GM23338 (cell line): ENCODE measurements at regions not wholly inside any gene's neighbourhood (a gene's known extent, or its start where the extent isn't known, plus 50 kb on each side); places are given as distances from the start of the nearest gene placed in this dataset.

ENCODE experiments used
- ATAC-seq: fragments of 200-7000 bp; cut with Tn5 transposase; 3 replicates; pipeline ENCODE4 v1.9.1; 2020
- DNase-seq: peaks from one replicate; pipeline ENCODE4 v3.0.0-alpha.2; 2015; ENCODE audit warnings: low spot score
- H2AFZ ChIP-seq: fragments of 200-600 bp; sonication (generic); 2 replicates; pipeline ENCODE4 v1.8.0; 2016; ENCODE audit warnings: antibody characterized with exemption, mild to moderate bottlenecking, moderate library complexity
- H3F3A ChIP-seq: fragments of 200-600 bp; sonication (generic); replicated peaks from 2 replicates; pipeline ENCODE4 v1.8.0; 2017; ENCODE audit warnings: antibody characterized with exemption, mixed run types, low read depth
- H3K27ac ChIP-seq: fragments of 200-600 bp; sonication (generic); 2 replicates; pipeline ENCODE4 v1.6.1; 2016; ENCODE audit warnings: low read depth
- H3K27me3 ChIP-seq: fragments of 200-600 bp; sonication (generic); 2 replicates; pipeline ENCODE4 v1.8.0; 2016; ENCODE audit warnings: mild to moderate bottlenecking, mixed run types, moderate library complexity; ENCODE audit not compliant: insufficient read depth
- H3K36me3 ChIP-seq: fragments of 200-600 bp; sonication (generic); 2 replicates; pipeline ENCODE4 v1.8.0; 2016; ENCODE audit warnings: mild to moderate bottlenecking; ENCODE audit not compliant: insufficient read depth
- H3K4me1 ChIP-seq: fragments of 200-600 bp; sonication (generic); 2 replicates; pipeline ENCODE4 v1.8.0; 2016; ENCODE audit warnings: mild to moderate bottlenecking, moderate library complexity; ENCODE audit not compliant: insufficient read depth
- H3K4me2 ChIP-seq: fragments of 200-600 bp; sonication (generic); 2 replicates; pipeline ENCODE4 v1.7.1; 2017; ENCODE audit warnings: mixed run types
- H3K4me3 ChIP-seq: fragments of 200-600 bp; sonication (generic); 2 replicates; pipeline ENCODE4 v1.6.1; 2016; ENCODE audit warnings: mixed run types
- H3K79me2 ChIP-seq: fragments of 200-600 bp; sonication (generic); replicated peaks from 2 replicates; pipeline ENCODE4 v1.8.0; 2017; ENCODE audit warnings: mild to moderate bottlenecking; ENCODE audit not compliant: insufficient read depth
- H3K9me2 ChIP-seq: fragments of 200-600 bp; sonication (generic); 2 replicates; pipeline ENCODE4 v1.8.0; 2017; ENCODE audit not compliant: insufficient read depth
- H4K20me1 ChIP-seq: fragments of 200-600 bp; sonication (generic); replicated peaks from 2 replicates; pipeline ENCODE4 v1.8.0; 2017; ENCODE audit warnings: mild to moderate bottlenecking; ENCODE audit not compliant: insufficient read depth
- H3K27ac Mint-ChIP-seq: 2 replicates; pipeline ENCODE4 v1.8.0; 2020; ENCODE audit warnings: inconsistent platforms, mild to moderate bottlenecking, moderate library complexity, mixed read lengths
- H3K27me3 Mint-ChIP-seq: 3 replicates; pipeline ENCODE4 v1.8.0; 2022; ENCODE audit warnings: low read depth, mild to moderate bottlenecking, moderate library complexity, mixed read lengths, inconsistent platforms; ENCODE audit not compliant: insufficient read depth, poor library complexity
- H3K36me3 Mint-ChIP-seq: 3 replicates; pipeline ENCODE4 v1.8.0; 2021; ENCODE audit warnings: low read depth, mild to moderate bottlenecking, inconsistent platforms, moderate library complexity, mixed read lengths
- H3K4me1 Mint-ChIP-seq: 3 replicates; pipeline ENCODE4 v1.8.0; 2020; ENCODE audit warnings: mild to moderate bottlenecking, inconsistent platforms, mixed read lengths
- H3K4me3 Mint-ChIP-seq: 3 replicates; pipeline ENCODE4 v1.8.0; 2021; ENCODE audit warnings: moderate library complexity, mild to moderate bottlenecking, inconsistent platforms, mixed read lengths
- H3K9me3 Mint-ChIP-seq: 3 replicates; pipeline ENCODE4 v1.8.0; 2020; ENCODE audit warnings: moderate library complexity, mild to moderate bottlenecking, inconsistent platforms, mixed read lengths
- ETS1 ChIP-seq: IDR thresholded peaks from 2 replicates; pipeline ENCODE4 v1.6.1; 2016; ENCODE audit warnings: antibody characterized with exemption
- EZH2 ChIP-seq: fragments of 200-600 bp; sonication (generic); IDR thresholded peaks from one replicate; pipeline ENCODE4 v1.8.0; 2017; ENCODE audit warnings: antibody characterized with exemption, mild to moderate bottlenecking, low read depth; ENCODE audit not compliant: unreplicated experiment
- EZH2phosphoT487 ChIP-seq: fragments of 200-600 bp; sonication (generic); IDR thresholded peaks from one replicate; pipeline ENCODE4 v1.8.1; 2018; ENCODE audit warnings: antibody characterized with exemption; ENCODE audit not compliant: unreplicated experiment
- JUNB ChIP-seq: IDR thresholded peaks from one replicate; pipeline ENCODE4 v1.6.1; 2016; ENCODE audit warnings: antibody characterized with exemption; ENCODE audit not compliant: unreplicated experiment
- NANOG ChIP-seq: IDR thresholded peaks from 2 replicates; pipeline ENCODE4 v1.6.1; 2016; ENCODE audit warnings: antibody characterized with exemption, borderline replicate concordance
- STAT1 ChIP-seq: IDR thresholded peaks from one replicate; pipeline ENCODE4 v1.6.1; 2016; ENCODE audit warnings: antibody characterized with exemption; ENCODE audit not compliant: unreplicated experiment
- TF ChIP-seq, protein P1 (sequence below): fragments of 250-450 bp; sonication (Bioruptor Pico); IDR thresholded peaks from 2 replicates; pipeline ENCODE4 v1.5.0; 2020; ENCODE audit warnings: mild to moderate bottlenecking, moderate library complexity

DNA sequence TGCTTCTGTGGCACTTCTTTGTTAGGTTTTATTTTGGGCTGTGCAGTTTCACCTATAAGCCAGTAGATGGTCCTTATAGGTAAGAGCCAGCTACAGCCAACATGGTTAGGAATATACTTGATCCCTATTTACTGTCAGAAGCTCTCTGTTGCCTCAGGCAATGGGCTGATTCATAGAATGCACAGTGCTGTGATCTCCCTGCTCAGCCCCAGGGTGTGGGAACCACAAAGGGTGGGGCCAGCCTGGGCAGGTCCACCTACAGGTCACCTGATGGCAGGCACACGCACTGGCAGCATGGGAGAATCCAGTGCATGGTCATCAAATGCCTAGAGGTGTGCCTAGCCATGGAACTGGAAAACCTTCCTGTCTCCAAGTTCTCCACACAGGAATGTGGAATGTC, 191.9 kb downstream of the MOXD1 start:
- no peak overlapping the region for H3K4me3 Mint-ChIP-seq
- no peak overlapping the region for H3K4me3 ChIP-seq
- H3K27ac Mint-ChIP-seq: no peak overlapping the region
- no peaks in the 10 kb centered on the region for H3K27me3 ChIP-seq
- no peaks in the 10 kb centered on the region for H3K27me3 Mint-ChIP-seq
- H3K36me3 Mint-ChIP-seq: no peaks in the 10 kb centered on the region
- H3F3A ChIP-seq: no peaks in the 10 kb centered on the region
- H3K9me3 Mint-ChIP-seq: no peaks in the 10 kb centered on the region
- ATAC-seq (no peak), DNase-seq (no peak)
- H3K4me1 ChIP-seq: no peaks in the 10 kb centered on the region
- H3K79me2 ChIP-seq: no peaks in the 10 kb centered on the region
- no peak overlapping the region for H3K27ac ChIP-seq
- no peak overlapping the region for H3K4me2 ChIP-seq
- TF ChIP-seq JUNB (no peak), EZH2 (no peak), ETS1 (no peak), EZH2phosphoT487 (no peak), NANOG (no peak), STAT1 (no peak)
- TF ChIP-seq, protein P1, sequence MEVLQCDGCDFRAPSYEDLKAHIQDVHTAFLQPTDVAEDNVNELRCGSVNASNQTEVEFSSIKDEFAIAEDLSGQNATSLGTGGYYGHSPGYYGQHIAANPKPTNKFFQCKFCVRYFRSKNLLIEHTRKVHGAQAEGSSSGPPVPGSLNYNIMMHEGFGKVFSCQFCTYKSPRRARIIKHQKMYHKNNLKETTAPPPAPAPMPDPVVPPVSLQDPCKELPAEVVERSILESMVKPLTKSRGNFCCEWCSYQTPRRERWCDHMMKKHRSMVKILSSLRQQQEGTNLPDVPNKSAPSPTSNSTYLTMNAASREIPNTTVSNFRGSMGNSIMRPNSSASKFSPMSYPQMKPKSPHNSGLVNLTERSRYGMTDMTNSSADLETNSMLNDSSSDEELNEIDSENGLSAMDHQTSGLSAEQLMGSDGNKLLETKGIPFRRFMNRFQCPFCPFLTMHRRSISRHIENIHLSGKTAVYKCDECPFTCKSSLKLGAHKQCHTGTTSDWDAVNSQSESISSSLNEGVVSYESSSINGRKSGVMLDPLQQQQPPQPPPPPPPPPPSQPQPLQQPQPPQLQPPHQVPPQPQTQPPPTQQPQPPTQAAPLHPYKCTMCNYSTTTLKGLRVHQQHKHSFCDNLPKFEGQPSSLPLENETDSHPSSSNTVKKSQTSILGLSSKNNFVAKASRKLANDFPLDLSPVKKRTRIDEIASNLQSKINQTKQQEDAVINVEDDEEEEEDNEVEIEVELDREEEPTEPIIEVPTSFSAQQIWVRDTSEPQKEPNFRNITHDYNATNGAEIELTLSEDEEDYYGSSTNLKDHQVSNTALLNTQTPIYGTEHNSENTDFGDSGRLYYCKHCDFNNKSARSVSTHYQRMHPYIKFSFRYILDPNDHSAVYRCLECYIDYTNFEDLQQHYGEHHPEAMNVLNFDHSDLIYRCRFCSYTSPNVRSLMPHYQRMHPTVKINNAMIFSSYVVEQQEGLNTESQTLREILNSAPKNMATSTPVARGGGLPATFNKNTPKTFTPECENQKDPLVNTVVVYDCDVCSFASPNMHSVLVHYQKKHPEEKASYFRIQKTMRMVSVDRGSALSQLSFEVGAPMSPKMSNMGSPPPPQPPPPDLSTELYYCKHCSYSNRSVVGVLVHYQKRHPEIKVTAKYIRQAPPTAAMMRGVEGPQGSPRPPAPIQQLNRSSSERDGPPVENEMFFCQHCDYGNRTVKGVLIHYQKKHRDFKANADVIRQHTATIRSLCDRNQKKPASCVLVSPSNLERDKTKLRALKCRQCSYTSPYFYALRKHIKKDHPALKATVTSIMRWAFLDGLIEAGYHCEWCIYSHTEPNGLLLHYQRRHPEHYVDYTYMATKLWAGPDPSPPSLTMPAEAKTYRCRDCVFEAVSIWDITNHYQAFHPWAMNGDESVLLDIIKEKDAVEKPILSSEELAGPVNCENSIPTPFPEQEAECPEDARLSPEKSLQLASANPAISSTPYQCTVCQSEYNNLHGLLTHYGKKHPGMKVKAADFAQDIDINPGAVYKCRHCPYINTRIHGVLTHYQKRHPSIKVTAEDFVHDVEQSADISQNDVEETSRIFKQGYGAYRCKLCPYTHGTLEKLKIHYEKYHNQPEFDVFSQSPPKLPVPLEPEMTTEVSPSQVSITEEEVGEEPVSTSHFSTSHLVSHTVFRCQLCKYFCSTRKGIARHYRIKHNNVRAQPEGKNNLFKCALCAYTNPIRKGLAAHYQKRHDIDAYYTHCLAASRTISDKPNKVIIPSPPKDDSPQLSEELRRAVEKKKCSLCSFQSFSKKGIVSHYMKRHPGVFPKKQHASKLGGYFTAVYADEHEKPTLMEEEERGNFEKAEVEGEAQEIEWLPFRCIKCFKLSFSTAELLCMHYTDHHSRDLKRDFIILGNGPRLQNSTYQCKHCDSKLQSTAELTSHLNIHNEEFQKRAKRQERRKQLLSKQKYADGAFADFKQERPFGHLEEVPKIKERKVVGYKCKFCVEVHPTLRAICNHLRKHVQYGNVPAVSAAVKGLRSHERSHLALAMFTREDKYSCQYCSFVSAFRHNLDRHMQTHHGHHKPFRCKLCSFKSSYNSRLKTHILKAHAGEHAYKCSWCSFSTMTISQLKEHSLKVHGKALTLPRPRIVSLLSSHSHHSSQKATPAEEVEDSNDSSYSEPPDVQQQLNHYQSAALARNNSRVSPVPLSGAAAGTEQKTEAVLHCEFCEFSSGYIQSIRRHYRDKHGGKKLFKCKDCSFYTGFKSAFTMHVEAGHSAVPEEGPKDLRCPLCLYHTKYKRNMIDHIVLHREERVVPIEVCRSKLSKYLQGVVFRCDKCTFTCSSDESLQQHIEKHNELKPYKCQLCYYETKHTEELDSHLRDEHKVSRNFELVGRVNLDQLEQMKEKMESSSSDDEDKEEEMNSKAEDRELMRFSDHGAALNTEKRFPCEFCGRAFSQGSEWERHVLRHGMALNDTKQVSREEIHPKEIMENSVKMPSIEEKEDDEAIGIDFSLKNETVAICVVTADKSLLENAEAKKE: no peak
- no peaks in the 10 kb centered on the region for H3K36me3 ChIP-seq
- no peaks in the 10 kb centered on the region for H3K4me1 Mint-ChIP-seq
- H3K9me2 ChIP-seq: no peaks in the 10 kb centered on the region
- no peaks in the 10 kb centered on the region for H4K20me1 ChIP-seq
- H2AFZ ChIP-seq: no peak overlapping the region
